GM19455 (cell line): ENCODE measurements at regions not wholly inside any gene's neighbourhood (a gene's known extent, or its start where the extent isn't known, plus 50 kb on each side); places are given as distances from the start of the nearest gene placed in this dataset.

Experiments used
- ATAC-seq: cut with Tn5 transposase; IDR thresholded peaks from one replicate; pipeline ENCODE4 v1.9.1; 2021; ENCODE audit not compliant: unreplicated experiment

DNA sequence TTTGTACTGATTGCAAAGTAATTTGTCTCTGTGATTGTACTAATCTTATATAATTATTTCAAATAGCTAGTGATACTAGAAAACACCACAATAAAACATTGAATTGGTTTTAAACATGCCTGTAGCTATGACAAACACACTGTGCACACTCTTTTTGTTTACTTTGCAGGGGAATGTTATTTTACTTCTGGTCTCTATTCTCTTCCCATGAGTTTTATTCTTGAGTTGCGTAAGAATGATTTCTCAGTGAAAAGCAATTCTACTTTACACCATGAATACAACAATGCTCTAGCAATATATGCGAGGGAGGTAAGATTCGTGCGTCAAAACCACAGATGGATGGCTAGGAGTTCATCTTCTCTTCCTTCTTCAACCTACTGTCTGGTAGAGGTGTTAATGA, 68.4 kb upstream of the PHACTR1 start:
- no peak for ATAC-seq

DNA sequence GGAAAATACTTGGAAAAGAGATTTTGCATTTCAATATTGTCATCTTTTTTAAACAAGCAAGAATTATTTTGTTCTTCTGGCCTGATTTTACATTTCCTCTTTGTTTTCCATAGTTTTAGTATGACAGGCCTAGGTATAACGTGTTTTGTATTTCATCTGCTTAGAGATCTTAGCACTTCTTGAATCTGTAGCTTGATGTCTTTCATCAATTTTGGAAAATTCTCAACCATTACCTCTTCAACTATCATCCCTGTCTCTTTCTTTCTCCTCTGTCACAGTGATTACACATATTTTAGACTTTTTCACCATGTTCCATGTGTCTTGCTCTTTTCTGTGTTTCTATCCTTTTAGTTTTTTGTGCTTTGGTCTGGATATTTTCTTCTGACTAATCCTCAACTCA, 67.2 kb upstream of the PHACTR1 start:
- no peak for ATAC-seq

DNA sequence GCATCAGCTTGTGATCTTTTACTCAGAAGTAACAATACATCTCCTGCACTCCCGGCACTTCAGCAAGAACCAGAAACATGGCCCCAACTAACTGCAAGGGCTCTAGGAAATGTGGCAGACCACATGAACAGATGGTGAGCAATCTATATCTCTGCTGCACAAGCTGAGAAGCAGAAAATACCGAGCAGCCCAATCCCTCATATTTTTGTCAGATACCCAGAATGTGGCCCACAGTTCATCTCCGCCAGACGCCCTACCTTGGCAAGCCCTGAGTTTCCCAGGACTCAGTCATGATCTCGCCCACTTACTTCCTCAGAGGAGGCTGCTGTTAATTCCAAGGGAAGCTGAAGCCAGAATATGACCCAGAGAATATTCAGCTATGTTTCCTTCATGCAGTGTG, 63.1 kb upstream of the PHACTR1 start:
- ATAC-seq = no peak

DNA sequence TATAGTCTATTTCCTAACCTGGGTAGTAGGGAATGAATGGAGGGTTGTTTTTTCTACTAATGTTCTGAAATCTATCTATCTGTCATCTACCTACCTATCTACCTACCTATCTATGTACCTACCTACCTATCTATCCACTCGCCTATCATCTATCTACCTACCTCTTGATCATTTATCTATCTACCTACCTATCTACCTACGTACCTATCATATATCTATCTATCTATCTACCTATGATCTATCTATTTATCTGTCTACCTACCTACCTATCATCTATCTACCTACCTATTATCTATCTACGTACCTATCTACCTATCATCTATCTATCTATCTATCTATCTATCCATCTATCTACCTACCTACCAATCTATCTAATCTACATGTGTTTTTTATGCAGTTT, 62.5 kb upstream of the PHACTR1 start:
- ATAC-seq = no peak

GRCh38 chr6:12654514-12654913, 62.1 kb upstream of the PHACTR1 start:
- ATAC-seq = no peak

- ATAC-seq = no peak
Measured at GRCh38 chr6:12656906-12657305, 59.7 kb upstream of the PHACTR1 start.

DNA sequence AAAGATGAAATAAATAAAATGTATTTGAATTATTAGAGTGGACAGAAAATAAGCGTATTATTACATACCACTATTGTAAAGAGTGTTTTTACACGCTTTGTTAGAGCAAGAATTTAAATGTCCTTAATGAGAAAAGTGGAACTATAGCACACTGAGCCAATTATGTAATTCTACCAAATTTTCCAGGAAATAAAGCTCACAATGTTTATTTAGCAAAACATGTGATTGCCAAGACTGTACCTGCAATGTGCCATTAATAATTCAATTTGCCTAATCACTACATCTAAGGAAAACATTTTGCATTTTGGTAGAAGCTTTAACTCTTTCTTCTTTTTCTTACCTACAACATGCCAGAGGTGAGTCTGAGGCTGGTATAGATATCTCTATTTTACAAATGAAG, 58.7 kb upstream of the PHACTR1 start:
- ATAC-seq = no peak

DNA sequence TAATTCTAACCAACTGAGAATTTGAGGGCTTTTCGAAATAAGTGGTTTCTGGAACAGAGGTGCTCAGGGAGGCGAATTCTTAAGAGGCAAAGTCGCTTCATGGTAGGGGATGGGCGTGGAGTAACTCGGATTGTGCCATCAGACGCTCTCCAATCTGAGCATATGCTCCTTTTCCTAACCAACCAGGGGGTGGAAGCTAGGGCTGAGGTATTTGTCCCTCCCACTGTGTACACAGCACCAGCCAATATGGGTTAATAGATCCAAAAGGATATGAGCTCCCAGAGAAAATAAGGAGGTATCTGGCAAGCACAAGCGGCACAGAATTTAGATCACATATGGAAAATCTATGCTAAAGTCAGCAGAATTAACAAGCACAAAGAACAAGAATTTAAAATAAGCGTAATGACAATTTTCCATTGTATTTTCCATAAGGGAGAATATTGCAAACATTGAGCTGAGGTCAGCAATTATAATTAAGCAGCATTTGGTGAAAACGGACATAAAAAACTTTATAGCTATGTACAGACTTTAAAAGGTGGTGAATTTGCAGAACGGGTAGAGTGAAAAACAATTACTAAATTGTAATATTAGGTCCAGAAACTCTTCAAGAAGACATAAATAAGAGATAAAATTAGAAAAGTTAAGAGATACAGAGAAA, 55.0 kb upstream of the PHACTR1 start:
- ATAC-seq = no peak
